ENCODE measurements at regions not wholly inside any gene's neighbourhood (a gene's known extent, or its start where the extent isn't known, plus 50 kb on each side); places are given as distances from the start of the nearest gene placed in this dataset.

- TF ChIP-seq CTCF (optimal IDR thresholded peaks at IDR 0.05 in 1 of 3, IDR thresholded peaks at IDR 0.05 in 1 of 3, conservative IDR thresholded peaks at IDR 0.05 in 1 of 3; ENCODE audit: extremely low read depth in 1 of 3, insufficient read depth in 2 of 3, low read length in 3 of 3) (no peak), EZH2 (IDR thresholded peaks at IDR 0.05; ENCODE audit: low read length) (no peak)
These were observed 78.5 kb downstream of the DOP1B start for GRCh38 chr21:36235058-36235582.

All from keratinocyte (primary cell).